Spinal cord (tissue), 9 donors: ENCODE measurements at regions not wholly inside any gene's neighbourhood (a gene's known extent, or its start where the extent isn't known, plus 50 kb on each side); places are given as distances from the start of the nearest gene placed in this dataset.

ENCODE experiments used
- DNase-seq, 6 donors: peaks; one replicate each; pipeline versions ENCODE4 v3.0.0 to v3.0.0-alpha.2; 2013 to 2015; ENCODE audit warnings: low spot score in 6 of 6, low read depth in 4 of 6
- H3K27ac ChIP-seq: one replicate; pipeline ENCODE4 v1.5.1; 2013; ENCODE audit warnings: low read depth, low read length, control low read depth
- H3K27me3 ChIP-seq: one replicate; pipeline ENCODE4 v1.6.1; 2013; ENCODE audit warnings: low read length; ENCODE audit not compliant: control insufficient read depth, insufficient read depth
- H3K36me3 ChIP-seq: one replicate; pipeline ENCODE4 v1.6.1; 2013; ENCODE audit warnings: low read length; ENCODE audit not compliant: control insufficient read depth, insufficient read depth
- H3K4me1 ChIP-seq: one replicate; pipeline ENCODE4 v1.6.1; 2013; ENCODE audit warnings: low read length; ENCODE audit not compliant: control insufficient read depth, insufficient read depth
- H3K4me3 ChIP-seq: one replicate; pipeline ENCODE4 v1.5.1; 2013; ENCODE audit warnings: low read depth, low read length, control low read depth
- H3K9me3 ChIP-seq: one replicate; pipeline ENCODE4 v1.6.1; 2013; ENCODE audit warnings: low read length; ENCODE audit not compliant: control insufficient read depth, insufficient read depth
- WGBS: methylation state at CpG from one replicate; pipeline ENCODE4 v1.1.5; 2013; ENCODE audit warnings: missing lambda C conversion rate; ENCODE audit not compliant: insufficient coverage; 5-methylcytosine and 5-hydroxymethylcytosine counted together
- donor health status: healthy.

DNA sequence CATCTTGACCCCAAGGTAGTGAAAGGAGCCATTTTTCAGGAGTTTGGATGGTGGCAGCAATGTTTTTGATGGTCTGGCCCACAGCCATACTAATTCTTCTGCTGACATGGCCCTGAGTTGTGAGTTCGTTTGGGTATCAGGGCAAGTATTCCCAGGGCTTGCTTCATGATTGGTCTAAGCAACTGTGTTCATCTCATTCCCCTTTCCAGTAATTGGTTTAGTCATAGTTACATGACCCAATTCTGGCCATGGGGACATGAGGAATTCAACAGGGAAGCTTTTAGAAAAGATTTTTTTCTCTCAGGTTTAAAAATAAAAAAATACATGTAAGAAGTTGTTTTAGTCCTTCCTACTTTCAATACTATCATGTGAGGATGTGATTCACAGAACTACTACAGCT, 150.5 kb upstream of the NPHP3 start:
- H3K27me3 ChIP-seq: no peaks in the 10 kb centered on the region
- H3K4me3 ChIP-seq: no peak overlapping the region
- H3K27ac ChIP-seq: no peak overlapping the region
- DNase-seq: peak in 1 of 6 donors; percentile 10
- H3K36me3 ChIP-seq: no peaks in the 10 kb centered on the region
- H3K9me3 ChIP-seq: no peaks in the 10 kb centered on the region
- H3K4me1 ChIP-seq: no peaks in the 10 kb centered on the region
- WGBS: no CpG with 5 or more reads among the region's 1 CpG

DNA sequence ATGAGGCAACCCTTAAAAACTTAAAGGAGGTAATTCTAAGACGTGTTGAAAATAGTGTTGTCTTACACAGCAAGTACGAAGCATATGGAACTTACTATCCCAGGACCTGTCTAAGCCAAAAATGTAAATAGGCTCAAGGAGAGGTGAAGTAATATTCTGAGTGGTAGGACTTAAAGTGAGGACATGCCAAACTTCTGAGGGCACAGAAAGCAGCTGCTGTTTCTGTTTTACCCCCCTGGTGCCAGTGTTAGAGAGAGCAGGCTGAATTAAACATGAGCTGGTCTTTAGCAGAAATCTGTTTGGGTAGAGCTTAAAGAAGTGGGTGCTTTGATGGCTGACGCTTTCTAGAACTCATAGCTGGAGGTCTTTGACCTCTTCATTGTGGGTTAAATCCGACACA, 149.7 kb upstream of the NPHP3 start:
- no peaks in the 10 kb centered on the region for H3K36me3 ChIP-seq
- no peaks in the 10 kb centered on the region for H3K4me1 ChIP-seq
- H3K27me3 ChIP-seq: no peaks in the 10 kb centered on the region
- H3K9me3 ChIP-seq: no peaks in the 10 kb centered on the region
- no CpG with 5 or more reads among the region's 4 CpGs for WGBS
- H3K27ac ChIP-seq: no peak overlapping the region
- H3K4me3 ChIP-seq: no peak overlapping the region
- DNase-seq: peak in 1 of 6 donors; percentile 68

DNA sequence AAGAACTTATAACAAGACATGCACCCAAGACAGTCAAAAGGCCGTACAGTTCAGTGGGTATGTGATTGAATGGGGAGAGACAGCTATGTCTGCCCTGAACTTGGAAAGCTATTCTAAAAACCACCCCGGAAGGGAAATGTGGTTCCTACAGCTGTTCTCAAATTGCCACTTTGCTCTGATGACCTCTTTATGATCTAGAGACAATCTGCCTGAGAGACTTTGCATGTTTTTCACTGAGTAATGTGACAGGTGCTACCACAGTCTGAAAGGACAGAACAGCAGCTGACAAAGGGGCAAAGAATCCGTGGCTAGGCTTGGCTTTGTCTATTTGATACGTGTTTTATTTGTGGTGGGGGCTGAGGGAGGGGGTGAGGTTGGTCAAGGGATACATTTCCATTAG, 148.3 kb upstream of the NPHP3 start:
- DNase-seq: peak in 1 of 6 donors; percentile 54
- WGBS: 25% methylated on average over 1 of the region's 4 CpGs
- Histone ChIP-seq H3K27me3 (no peaks in the 10 kb centered on the region), H3K4me3 (no peak overlapping the region), H3K36me3 (no peaks in the 10 kb centered on the region), H3K4me1 (no peaks in the 10 kb centered on the region), H3K9me3 (no peaks in the 10 kb centered on the region), H3K27ac (no peak overlapping the region)

DNA sequence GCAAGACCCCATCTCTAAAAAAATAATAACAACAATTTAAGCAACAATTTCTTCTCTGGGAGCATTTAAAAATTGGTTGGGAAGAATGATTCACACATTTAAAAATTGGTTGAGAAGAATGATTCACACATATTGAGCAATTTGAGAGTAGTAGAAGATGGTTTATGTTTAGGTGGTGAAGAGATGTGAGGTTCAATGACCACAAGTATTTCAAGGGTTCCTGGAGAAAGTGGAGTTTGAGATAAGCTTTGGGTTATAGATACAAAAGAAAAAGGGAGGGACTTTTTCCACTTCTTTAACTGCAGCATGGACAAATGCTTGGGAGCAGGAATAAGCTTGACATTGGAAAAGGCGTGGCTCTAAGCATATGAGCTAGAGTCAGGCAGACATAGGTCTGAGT, 145.7 kb upstream of the NPHP3 start:
- Histone ChIP-seq H3K9me3 (no peaks in the 10 kb centered on the region), H3K27ac (no peak overlapping the region), H3K36me3 (no peaks in the 10 kb centered on the region), H3K4me3 (no peak overlapping the region), H3K27me3 (no peaks in the 10 kb centered on the region), H3K4me1 (no peaks in the 10 kb centered on the region)
- WGBS: 100% methylated on average over 1 of the region's 1 CpG
- no peak for DNase-seq

DNA sequence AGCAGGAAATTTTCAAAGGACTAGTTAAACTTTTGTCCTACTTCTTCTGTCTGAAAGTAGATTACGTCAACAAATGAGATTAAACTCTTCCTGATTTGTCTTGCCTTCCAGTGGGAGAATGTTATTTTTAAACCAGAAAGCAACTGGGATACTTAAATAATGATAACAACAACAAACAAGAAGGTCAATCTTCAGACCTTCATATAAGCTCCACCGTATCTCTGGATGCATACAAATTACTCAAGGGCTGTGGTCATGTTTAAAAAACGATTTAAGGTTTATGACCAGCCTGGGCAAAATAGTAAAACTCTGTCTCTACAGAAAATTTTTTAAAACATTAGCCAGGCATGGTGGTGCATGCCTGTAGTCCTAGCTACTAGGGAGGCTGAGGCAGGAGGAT, 145.3 kb upstream of the NPHP3 start:
- H3K9me3 ChIP-seq: no peaks in the 10 kb centered on the region
- no peaks in the 10 kb centered on the region for H3K4me1 ChIP-seq
- no peaks in the 10 kb centered on the region for H3K36me3 ChIP-seq
- DNase-seq: no peak
- H3K27me3 ChIP-seq: no peaks in the 10 kb centered on the region
- no peak overlapping the region for H3K4me3 ChIP-seq
- WGBS: no CpG with 5 or more reads among the region's 3 CpGs
- no peak overlapping the region for H3K27ac ChIP-seq

DNA sequence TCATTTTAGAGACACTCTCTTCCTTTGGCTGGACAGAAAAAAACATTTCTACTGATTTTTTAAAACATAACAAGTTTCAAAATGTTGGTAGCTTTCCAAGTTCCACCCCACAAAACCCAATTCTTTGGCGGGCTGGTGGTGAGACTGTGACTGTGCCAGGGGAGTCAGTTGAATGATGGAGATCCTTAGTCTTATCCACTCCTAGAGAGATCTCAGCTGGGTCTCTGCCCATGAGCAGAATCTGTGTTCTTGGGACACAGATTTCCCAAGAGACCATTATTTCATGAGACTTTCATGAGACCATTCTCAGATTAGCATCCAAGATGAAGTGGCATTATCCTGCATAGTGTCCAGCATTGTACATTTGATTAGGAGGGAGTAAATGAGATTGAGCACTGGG, 135.1 kb upstream of the NPHP3 start:
- no peak for DNase-seq
- no peaks in the 10 kb centered on the region for H3K36me3 ChIP-seq
- H3K4me1 ChIP-seq: no peaks in the 10 kb centered on the region
- no CpG with 5 or more reads among the region's 1 CpG for whole genome bisulfite sequencing
- no peak overlapping the region for H3K27ac ChIP-seq
- H3K4me3 ChIP-seq: no peak overlapping the region
- no peaks in the 10 kb centered on the region for H3K9me3 ChIP-seq
- H3K27me3 ChIP-seq: no peaks in the 10 kb centered on the region

DNA sequence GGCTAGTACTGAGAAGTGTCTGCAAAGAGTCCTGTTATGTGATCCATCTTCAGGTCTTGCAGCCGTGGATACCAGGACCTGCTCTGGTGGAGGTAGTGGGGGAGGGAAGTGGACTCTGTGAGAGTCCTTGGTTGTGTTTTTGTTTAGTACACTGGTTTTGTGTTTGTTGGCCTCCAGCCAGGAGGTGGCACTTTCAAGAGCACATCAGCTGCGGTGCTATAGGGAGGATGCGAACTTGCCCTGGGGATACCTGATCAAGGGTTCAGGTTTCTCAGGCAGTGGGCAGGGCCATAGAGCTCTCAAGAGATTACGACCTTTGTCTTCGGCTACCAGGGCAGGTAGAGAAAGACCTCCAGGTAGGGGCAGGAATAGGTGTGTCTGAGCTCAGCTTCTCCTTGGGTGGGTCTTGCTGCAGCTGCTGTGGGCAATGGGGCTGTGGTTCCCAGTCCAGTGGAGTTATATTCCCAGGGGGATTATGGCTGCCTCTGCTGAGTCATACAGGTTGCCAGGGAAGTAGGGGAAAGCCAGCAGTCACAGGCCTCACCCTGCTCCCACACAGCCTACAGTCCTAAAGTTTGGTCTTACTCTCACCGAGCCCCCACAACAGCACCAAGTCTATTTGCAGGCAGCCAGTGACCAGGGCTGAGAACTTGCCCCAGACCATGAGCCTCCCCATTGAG, 132.8 kb upstream of the NPHP3 start:
- H3K27me3 ChIP-seq: no peaks in the 10 kb centered on the region
- H3K4me1 ChIP-seq: no peaks in the 10 kb centered on the region
- no peaks in the 10 kb centered on the region for H3K36me3 ChIP-seq
- H3K27ac ChIP-seq: no peak overlapping the region
- 91% methylated on average over 6 of the region's 6 CpGs for WGBS
- H3K4me3 ChIP-seq: no peak overlapping the region
- no peak for DNase-seq
- H3K9me3 ChIP-seq: no peaks in the 10 kb centered on the region

DNA sequence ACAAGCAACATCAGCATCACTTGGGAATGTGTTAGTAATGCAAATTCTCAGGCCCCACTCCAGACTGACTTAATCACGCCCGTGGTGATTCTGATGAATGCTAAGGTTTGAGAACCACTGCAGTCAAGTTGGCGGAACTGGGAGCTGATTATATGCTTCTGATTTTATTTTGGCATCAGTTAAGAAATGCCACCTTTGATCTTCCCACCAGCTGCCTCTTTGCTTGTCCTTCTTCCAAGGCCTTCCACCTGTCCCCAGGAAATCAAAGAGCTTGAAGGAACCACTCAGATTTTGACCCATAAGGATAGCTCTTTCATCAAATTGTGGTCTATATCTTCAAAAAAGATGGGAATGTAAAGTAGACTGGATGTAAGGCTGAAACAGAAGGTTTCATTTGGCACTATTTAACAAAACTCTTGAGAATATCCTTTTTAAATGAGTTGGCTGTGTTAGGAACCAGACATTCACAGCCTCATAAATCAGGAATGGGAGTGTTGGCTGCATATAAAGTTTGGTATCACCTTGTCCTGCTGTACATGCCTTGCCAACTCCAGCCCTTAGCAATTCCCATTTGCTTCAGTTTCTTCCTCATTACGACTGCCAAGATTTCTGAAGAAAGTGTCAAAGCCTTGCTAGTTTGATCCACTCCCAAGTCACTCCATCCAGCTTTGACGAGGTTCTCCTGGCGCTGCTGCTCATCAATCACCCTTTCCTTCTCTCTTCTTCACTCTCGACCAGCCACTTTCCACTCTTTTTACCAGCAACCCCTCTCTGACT, 125.8 kb upstream of the NPHP3 start:
- H3K4me3 ChIP-seq: no peak overlapping the region

DNA sequence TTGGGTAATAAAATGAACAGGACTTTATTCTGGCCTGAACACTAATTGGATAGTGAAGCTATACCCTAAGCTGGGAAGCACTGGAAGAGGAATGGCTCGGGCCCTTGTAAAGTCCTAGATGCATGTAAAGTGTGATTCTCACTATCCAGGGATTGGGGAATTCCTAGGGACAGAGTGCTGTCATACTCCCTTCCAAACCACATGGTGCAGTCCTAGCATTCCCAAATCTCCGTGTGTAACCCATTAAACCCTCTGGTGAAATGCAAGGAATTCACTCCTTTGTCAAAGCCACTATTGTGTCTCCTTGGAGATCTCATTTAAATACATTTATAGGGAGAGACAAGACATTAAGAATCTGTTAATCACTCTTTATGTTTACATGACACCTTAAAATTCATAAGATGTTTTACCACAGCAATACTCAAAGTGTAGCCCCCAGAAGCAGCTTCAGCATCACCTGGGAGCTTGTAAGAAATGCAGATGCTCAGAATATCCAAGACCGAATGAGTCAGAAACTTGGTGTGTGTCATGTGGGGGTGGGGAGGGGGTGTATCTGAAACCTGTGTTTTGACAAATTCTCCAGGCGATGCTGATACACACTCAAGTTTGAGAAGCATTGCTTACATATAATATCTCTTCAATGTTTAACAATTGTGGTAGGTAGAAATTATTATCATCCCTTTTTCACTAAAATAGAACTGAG, 121.8 kb upstream of the NPHP3 start:
- H3K9me3 ChIP-seq: no peaks in the 10 kb centered on the region
- no peaks in the 10 kb centered on the region for H3K4me1 ChIP-seq
- H3K27me3 ChIP-seq: no peaks in the 10 kb centered on the region
- H3K27ac ChIP-seq: no peak overlapping the region
- no peak overlapping the region for H3K4me3 ChIP-seq
- H3K36me3 ChIP-seq: no peaks in the 10 kb centered on the region
- DNase-seq: no peak
- no CpG with 5 or more reads among the region's 4 CpGs for WGBS

More for the DNA sequence above, 125.8 kb upstream of the NPHP3 start:
- DNase-seq: peak in 1 of 6 donors; percentile 91
- 53% methylated on average over 5 of the region's 7 CpGs for WGBS
- Histone ChIP-seq H3K27me3 (no peaks in the 10 kb centered on the region), H3K36me3 (no peaks in the 10 kb centered on the region), H3K9me3 (no peaks in the 10 kb centered on the region), H3K4me1 (no peaks in the 10 kb centered on the region), H3K27ac (no peak overlapping the region)
